OCI-M1 (cell line): ENCODE measurements at regions not wholly inside any gene's neighbourhood (a gene's known extent, or its start where the extent isn't known, plus 50 kb on each side); places are given as distances from the start of the nearest gene placed in this dataset.
"Not testable (repeated sequence)": the region's sequence is repeated elsewhere in the genome, so short reads cannot be mapped to it uniquely, and the experiment has no call there.

Experiments
- DNase-seq: peaks from one replicate; lab custom pipeline; 2025; lab: John Stamatoyannopoulos, UW

- no peak for DNase-seq
Observed at GRCh38 chr9:85077944-85078343, 408.4 kb downstream of the NTRK2 start.

DNA sequence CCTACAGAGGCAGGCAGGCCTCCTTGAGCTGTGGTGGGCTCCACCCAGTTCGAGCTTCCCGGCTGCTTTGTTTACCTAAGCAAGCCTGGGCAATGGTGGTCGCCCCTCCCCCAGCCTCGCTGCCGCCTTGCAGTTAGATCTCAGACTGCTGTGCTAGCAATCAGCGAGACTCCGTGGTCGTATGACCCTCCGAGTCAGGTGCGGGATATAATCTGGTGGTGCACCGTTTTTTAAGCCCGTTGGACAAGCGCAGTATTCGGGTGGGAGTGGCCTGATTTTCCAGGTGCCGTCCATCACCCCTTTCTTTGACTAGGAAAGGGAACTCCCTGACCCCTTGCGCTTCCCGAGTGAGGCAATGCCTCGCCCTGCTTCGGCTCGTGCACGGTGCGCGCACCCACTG, 407.6 kb downstream of the NTRK2 start:
- DNase-seq: not testable (repeated sequence)
